ENCODE measurements at regions not wholly inside any gene's neighbourhood (a gene's known extent, or its start where the extent isn't known, plus 50 kb on each side); places are given as distances from the start of the nearest gene placed in this dataset.

DNA sequence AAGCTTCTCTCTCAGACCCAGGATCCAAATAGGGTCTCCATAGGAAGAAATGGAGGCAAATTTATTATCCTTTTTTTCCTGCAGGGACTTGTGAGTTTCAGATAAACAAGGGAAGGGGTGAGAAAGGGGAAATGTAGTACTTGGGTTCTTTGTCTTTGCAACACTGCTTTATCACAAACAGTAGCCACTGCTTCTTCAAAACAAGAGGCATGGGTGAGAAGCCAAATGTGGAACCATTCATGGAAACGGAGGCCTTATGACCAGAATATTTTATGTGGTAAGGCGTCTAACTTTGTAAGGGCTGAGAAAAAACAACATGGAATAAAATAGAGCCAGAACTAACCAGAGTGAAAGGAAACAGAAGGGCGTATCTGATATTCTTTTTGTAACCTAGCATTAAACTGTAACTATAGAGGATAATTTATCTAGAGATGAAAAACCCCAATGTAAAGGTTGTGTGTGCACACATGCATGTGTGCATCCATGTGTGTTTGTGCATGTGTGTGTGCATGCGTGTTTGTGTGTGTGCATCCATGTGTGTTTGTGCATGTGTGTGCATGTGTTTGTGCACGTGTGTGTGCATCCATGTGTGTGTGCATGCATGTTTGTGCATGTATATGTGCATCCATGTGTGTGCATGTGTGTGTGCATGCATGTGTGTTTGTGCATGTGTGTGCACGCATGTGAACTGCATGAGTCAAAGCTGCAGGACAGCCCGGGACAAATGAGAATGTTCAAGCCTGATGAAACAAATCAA is 143.3 kb upstream of the SMLR1 start:
- H3K27me3 ChIP-seq (ENCODE audit: insufficient read depth, low read length, poor library complexity): no peaks in the 10 kb centered on the region
- H3K9me3 ChIP-seq (ENCODE audit: insufficient read depth, low read length, severe bottlenecking): no peaks in the 10 kb centered on the region
- no peaks in the 10 kb centered on the region for H3K36me3 ChIP-seq (ENCODE audit: insufficient read depth, low read length)
- no peak overlapping the region for H3K9ac ChIP-seq (ENCODE audit: low read depth, low read length)
- no peak overlapping the region for H3K4me3 ChIP-seq (ENCODE audit: low read depth in 1 of 2, low read length in 2 of 2)
- TF ChIP-seq, protein P1, sequence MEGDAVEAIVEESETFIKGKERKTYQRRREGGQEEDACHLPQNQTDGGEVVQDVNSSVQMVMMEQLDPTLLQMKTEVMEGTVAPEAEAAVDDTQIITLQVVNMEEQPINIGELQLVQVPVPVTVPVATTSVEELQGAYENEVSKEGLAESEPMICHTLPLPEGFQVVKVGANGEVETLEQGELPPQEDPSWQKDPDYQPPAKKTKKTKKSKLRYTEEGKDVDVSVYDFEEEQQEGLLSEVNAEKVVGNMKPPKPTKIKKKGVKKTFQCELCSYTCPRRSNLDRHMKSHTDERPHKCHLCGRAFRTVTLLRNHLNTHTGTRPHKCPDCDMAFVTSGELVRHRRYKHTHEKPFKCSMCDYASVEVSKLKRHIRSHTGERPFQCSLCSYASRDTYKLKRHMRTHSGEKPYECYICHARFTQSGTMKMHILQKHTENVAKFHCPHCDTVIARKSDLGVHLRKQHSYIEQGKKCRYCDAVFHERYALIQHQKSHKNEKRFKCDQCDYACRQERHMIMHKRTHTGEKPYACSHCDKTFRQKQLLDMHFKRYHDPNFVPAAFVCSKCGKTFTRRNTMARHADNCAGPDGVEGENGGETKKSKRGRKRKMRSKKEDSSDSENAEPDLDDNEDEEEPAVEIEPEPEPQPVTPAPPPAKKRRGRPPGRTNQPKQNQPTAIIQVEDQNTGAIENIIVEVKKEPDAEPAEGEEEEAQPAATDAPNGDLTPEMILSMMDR (IDR thresholded peaks at IDR 0.05; ENCODE audit: borderline replicate concordance, extremely low read depth, low read length, poor library complexity, severe bottlenecking): no peak
- no peak for TF ChIP-seq EZH2 (IDR thresholded peaks at IDR 0.05; ENCODE audit: borderline replicate concordance, low read depth, low read length, severe bottlenecking)
- DNase-seq (no peak), ATAC-seq (ENCODE audit: insufficient read depth, low read depth) (no peak)
- no peak overlapping the region for H3K27ac ChIP-seq (ENCODE audit: low read length)
- H4K20me1 ChIP-seq (ENCODE audit: insufficient read depth, low read length): no peaks in the 10 kb centered on the region
- H3K79me2 ChIP-seq (ENCODE audit: insufficient read depth, low read length): no peaks in the 10 kb centered on the region
- no peaks in the 10 kb centered on the region for H3K4me1 ChIP-seq (ENCODE audit: insufficient read depth, low read length)
- no peak overlapping the region for H3K4me2 ChIP-seq (ENCODE audit: insufficient read depth, low read length)
- H2AFZ ChIP-seq (ENCODE audit: low read depth, low read length): no peak overlapping the region

DNA sequence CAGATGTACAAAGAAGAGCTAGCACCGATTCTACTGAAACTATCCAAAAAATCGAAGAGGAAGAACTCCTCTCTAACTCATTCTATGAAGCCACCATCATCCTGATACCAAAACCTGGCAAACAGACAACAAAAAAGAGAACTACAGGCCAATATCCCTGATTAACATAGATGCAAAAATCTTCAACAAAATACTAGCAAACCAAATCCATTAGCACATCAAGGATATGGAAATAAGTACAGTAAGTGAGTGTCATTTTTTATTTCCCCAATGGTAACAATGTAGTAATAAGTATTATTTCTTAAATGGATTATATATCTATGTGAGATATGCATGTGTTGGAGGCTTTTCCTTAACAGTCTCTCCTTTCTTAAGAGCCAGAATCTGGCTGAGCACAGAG is 134.5 kb upstream of the SMLR1 start:
- no peak overlapping the region for H3K4me2 ChIP-seq (ENCODE audit: insufficient read depth, low read length)
- ATAC-seq (ENCODE audit: insufficient read depth, low read depth): no peak
- no peaks in the 10 kb centered on the region for H3K9me3 ChIP-seq (ENCODE audit: insufficient read depth, low read length, severe bottlenecking)
- no peak overlapping the region for H3K27ac ChIP-seq (ENCODE audit: low read length)
- H3K36me3 ChIP-seq (ENCODE audit: insufficient read depth, low read length): no peaks in the 10 kb centered on the region
- DNase-seq: no peak
- H3K79me2 ChIP-seq (ENCODE audit: insufficient read depth, low read length): no peaks in the 10 kb centered on the region
- no peaks in the 10 kb centered on the region for H3K27me3 ChIP-seq (ENCODE audit: insufficient read depth, low read length, poor library complexity)
- H4K20me1 ChIP-seq (ENCODE audit: insufficient read depth, low read length): no peaks in the 10 kb centered on the region
- TF ChIP-seq, protein P1 (IDR thresholded peaks at IDR 0.05; ENCODE audit: borderline replicate concordance, extremely low read depth, low read length, poor library complexity, severe bottlenecking): no peak
- no peak for TF ChIP-seq EZH2 (IDR thresholded peaks at IDR 0.05; ENCODE audit: borderline replicate concordance, low read depth, low read length, severe bottlenecking)
- H2AFZ ChIP-seq (ENCODE audit: low read depth, low read length): no peak overlapping the region
- H3K9ac ChIP-seq (ENCODE audit: low read depth, low read length): no peak overlapping the region
- H3K4me3 ChIP-seq (ENCODE audit: low read depth in 1 of 2, low read length in 2 of 2): no peak overlapping the region
- H3K4me1 ChIP-seq (ENCODE audit: insufficient read depth, low read length): peaks cover 21% of the 10 kb centered on the region

DNA sequence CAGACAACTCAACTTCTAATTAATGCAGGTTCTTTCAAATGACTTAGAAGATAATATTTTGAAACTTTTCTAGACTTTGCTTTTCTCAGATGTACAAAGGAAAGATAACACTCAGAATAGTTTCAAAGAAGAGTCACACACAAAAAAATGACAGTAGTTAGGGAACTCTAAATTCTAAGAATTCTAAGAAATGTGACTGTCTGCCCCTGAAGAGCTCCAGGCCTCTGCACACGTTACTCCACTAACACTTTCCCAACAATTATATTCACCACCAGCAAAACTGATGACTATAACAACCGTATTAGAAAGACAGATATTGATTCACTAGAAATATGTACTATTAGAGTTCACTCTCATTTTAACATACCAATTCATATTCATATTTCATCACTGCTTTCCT is 133.3 kb upstream of the SMLR1 start:
- H3K4me2 ChIP-seq (ENCODE audit: insufficient read depth, low read length): no peak overlapping the region
- H3K36me3 ChIP-seq (ENCODE audit: insufficient read depth, low read length): no peaks in the 10 kb centered on the region
- TF ChIP-seq, protein P1 (IDR thresholded peaks at IDR 0.05; ENCODE audit: borderline replicate concordance, extremely low read depth, low read length, poor library complexity, severe bottlenecking): no peak
- TF ChIP-seq EZH2 (IDR thresholded peaks at IDR 0.05; ENCODE audit: borderline replicate concordance, low read depth, low read length, severe bottlenecking): no peak
- H2AFZ ChIP-seq (ENCODE audit: low read depth, low read length): no peak overlapping the region
- H3K27me3 ChIP-seq (ENCODE audit: insufficient read depth, low read length, poor library complexity): no peaks in the 10 kb centered on the region
- no peaks in the 10 kb centered on the region for H3K9me3 ChIP-seq (ENCODE audit: insufficient read depth, low read length, severe bottlenecking)
- H3K27ac ChIP-seq (ENCODE audit: low read length): no peak overlapping the region
- no peak overlapping the region for H3K4me3 ChIP-seq (ENCODE audit: low read depth in 1 of 2, low read length in 2 of 2)
- ATAC-seq (ENCODE audit: insufficient read depth, low read depth) (no peak), DNase-seq (no peak)
- H4K20me1 ChIP-seq (ENCODE audit: insufficient read depth, low read length): no peaks in the 10 kb centered on the region
- H3K4me1 ChIP-seq (ENCODE audit: insufficient read depth, low read length): peaks cover 27% of the 10 kb centered on the region
- no peaks in the 10 kb centered on the region for H3K79me2 ChIP-seq (ENCODE audit: insufficient read depth, low read length)
- H3K9ac ChIP-seq (ENCODE audit: low read depth, low read length): no peak overlapping the region
